ENCODE measurements at regions not wholly inside any gene's neighbourhood (a gene's known extent, or its start where the extent isn't known, plus 50 kb on each side); places are given as distances from the start of the nearest gene placed in this dataset.

DNA sequence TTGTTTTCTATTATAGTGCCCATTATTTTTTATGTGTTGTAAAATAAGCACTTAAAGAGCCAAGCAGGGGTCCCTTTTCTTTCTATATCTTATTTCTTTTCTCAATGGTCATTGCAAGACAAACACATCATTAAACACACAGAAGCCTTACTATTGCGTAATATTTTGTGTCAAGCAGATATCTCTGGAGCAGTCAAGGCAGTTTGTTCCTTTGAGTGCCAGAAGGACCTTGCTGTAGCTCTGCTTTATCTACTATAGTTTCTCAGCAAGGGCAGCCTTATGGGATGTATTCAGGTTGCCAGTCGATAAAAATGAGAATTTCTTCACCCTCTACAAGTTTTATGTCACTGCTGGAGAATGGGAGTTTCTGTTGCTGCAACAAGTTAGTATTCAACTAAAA lies 319.3 kb downstream of the TDRD3 start:
- Mint-ChIP-seq H3K36me3 (no peaks in the 10 kb centered on the region), H3K9me3 (peaks cover 0 to 8% (median 3%) of the 10 kb centered on the region in 7 donors), H3K4me1 (no peaks in the 10 kb centered on the region), H3K27me3 (ENCODE audit: low read depth in 3 of 3) (no peaks in the 10 kb centered on the region), H3K27ac (no peak overlapping the region), H3K4me3 (no peak overlapping the region)
- TF ChIP-seq, protein P1, sequence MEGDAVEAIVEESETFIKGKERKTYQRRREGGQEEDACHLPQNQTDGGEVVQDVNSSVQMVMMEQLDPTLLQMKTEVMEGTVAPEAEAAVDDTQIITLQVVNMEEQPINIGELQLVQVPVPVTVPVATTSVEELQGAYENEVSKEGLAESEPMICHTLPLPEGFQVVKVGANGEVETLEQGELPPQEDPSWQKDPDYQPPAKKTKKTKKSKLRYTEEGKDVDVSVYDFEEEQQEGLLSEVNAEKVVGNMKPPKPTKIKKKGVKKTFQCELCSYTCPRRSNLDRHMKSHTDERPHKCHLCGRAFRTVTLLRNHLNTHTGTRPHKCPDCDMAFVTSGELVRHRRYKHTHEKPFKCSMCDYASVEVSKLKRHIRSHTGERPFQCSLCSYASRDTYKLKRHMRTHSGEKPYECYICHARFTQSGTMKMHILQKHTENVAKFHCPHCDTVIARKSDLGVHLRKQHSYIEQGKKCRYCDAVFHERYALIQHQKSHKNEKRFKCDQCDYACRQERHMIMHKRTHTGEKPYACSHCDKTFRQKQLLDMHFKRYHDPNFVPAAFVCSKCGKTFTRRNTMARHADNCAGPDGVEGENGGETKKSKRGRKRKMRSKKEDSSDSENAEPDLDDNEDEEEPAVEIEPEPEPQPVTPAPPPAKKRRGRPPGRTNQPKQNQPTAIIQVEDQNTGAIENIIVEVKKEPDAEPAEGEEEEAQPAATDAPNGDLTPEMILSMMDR (IDR thresholded peaks at IDR 0.05): no peak
- Histone ChIP-seq H3K9me3 (replicated peaks in 1 of 2; ENCODE audit: control insufficient read depth in 1 of 2, insufficient read depth in 1 of 2, low read length in 2 of 2) (peaks cover 0 to 4% of the 10 kb centered on the region in 2 donors), H3K36me3 (replicated peaks in 1 of 2; ENCODE audit: control insufficient read depth in 1 of 2, insufficient read depth in 2 of 2, low read length in 2 of 2) (no peaks in the 10 kb centered on the region), H3K4me2 (replicated peaks; ENCODE audit: extremely low read depth, low read length, poor library complexity, severe bottlenecking) (no peak overlapping the region), H3K4me1 (ENCODE audit: control insufficient read depth in 1 of 2, insufficient read depth in 2 of 2, low read length in 2 of 2) (no peaks in the 10 kb centered on the region), H3K27me3 (ENCODE audit: control insufficient read depth in 2 of 2, insufficient read depth in 2 of 2, low read length in 2 of 2) (no peaks in the 10 kb centered on the region), H2AFZ (ENCODE audit: insufficient read depth, low read depth, low read length, poor library complexity, severe bottlenecking) (no peak overlapping the region), H3K9ac (ENCODE audit: insufficient read depth, low read length, poor library complexity, severe bottlenecking) (no peak overlapping the region), H3K79me2 (ENCODE audit: insufficient read depth, low read length) (no peaks in the 10 kb centered on the region), H3K4me3 (replicated peaks in 1 of 3; ENCODE audit: low read depth in 2 of 3, low read length in 3 of 3) (no peak overlapping the region), H4K20me1 (ENCODE audit: insufficient read depth, low read length) (no peaks in the 10 kb centered on the region), H3K27ac (ENCODE audit: low read depth in 1 of 2, low read length in 2 of 2) (no peak overlapping the region)
- intact Hi-C loops (cut with micrococcal nuclease): no loop called here
- WGBS (ENCODE audit: insufficient coverage): no CpG with 5 or more reads among the region's 2 CpGs
- no peak for DNase-seq

DNA sequence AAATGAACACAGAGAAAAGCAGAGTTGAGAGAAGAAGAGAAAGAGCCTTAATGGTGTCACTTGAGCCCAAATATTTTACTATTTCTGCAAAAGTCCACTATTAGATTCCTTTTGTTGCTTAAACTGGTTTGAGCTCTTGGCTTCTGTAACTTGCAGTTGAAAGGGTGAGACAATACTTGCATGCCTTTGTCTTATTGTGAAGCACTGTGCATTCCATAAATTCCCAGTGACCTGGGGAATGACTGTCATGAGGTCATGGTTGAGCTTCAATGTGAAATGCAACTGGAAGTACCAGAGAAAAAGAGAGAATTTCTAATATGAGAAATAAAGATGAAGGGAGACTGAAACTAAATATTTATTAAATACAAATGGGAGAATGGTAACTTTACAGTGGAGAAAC lies 310.9 kb downstream of the TDRD3 start:
- Histone ChIP-seq H2AFZ (ENCODE audit: insufficient read depth, low read depth, low read length, poor library complexity, severe bottlenecking) (no peak overlapping the region), H3K27ac (ENCODE audit: low read depth in 1 of 2, low read length in 2 of 2) (no peak overlapping the region), H4K20me1 (ENCODE audit: insufficient read depth, low read length) (no peaks in the 10 kb centered on the region), H3K4me2 (replicated peaks; ENCODE audit: extremely low read depth, low read length, poor library complexity, severe bottlenecking) (no peak overlapping the region), H3K36me3 (replicated peaks in 1 of 2; ENCODE audit: control insufficient read depth in 1 of 2, insufficient read depth in 2 of 2, low read length in 2 of 2) (no peaks in the 10 kb centered on the region), H3K27me3 (ENCODE audit: control insufficient read depth in 2 of 2, insufficient read depth in 2 of 2, low read length in 2 of 2) (no peaks in the 10 kb centered on the region), H3K9ac (ENCODE audit: insufficient read depth, low read length, poor library complexity, severe bottlenecking) (no peak overlapping the region), H3K79me2 (ENCODE audit: insufficient read depth, low read length) (no peaks in the 10 kb centered on the region), H3K4me3 (replicated peaks in 1 of 3; ENCODE audit: low read depth in 2 of 3, low read length in 3 of 3) (no peak overlapping the region), H3K9me3 (replicated peaks in 1 of 2; ENCODE audit: control insufficient read depth in 1 of 2, insufficient read depth in 1 of 2, low read length in 2 of 2) (peaks cover 0 to 9% of the 10 kb centered on the region in 2 donors), H3K4me1 (ENCODE audit: control insufficient read depth in 1 of 2, insufficient read depth in 2 of 2, low read length in 2 of 2) (no peaks in the 10 kb centered on the region)
- no peak for DNase-seq
- Mint-ChIP-seq H3K36me3 (no peaks in the 10 kb centered on the region), H3K4me3 (no peak overlapping the region), H3K9me3 (peaks cover 1 to 14% (median 8%) of the 10 kb centered on the region in 7 donors), H3K27me3 (ENCODE audit: low read depth in 3 of 3) (no peaks in the 10 kb centered on the region), H3K4me1 (no peaks in the 10 kb centered on the region), H3K27ac (no peak overlapping the region)
- TF ChIP-seq, protein P1 (IDR thresholded peaks at IDR 0.05): no peak
- intact Hi-C loops (cut with micrococcal nuclease): no loop called here

Data from CD14-positive monocyte (primary cell).